ENCODE measurements at regions not wholly inside any gene's neighbourhood (a gene's known extent, or its start where the extent isn't known, plus 50 kb on each side); places are given as distances from the start of the nearest gene placed in this dataset.

- Mint-ChIP-seq H3K27me3 (peaks cover 41% of the 10 kb centered on the region), H3K27ac (no peak overlapping the region), H3K9me3 (peaks cover 2 to 29% (median 11%) of the 10 kb centered on the region in 7 donors), H3K4me1 (no peaks in the 10 kb centered on the region), H3K4me3 (no peak overlapping the region), H3K36me3 (no peaks in the 10 kb centered on the region)
- ATAC-seq (ENCODE audit: low read depth in 2 of 2) (no peak), DNase-seq (no peak)
- Histone ChIP-seq H3K27me3 (ENCODE audit: control insufficient read depth, insufficient read depth, low read length) (peaks cover 6% of the 10 kb centered on the region), H3K27ac (ENCODE audit: insufficient read depth, low read length, poor library complexity, severe bottlenecking) (no peak overlapping the region), H3K4me1 (ENCODE audit: control insufficient read depth, insufficient read depth, low read length, poor library complexity, severe bottlenecking) (no peaks in the 10 kb centered on the region), H3K4me3 (ENCODE audit: low read depth, low read length) (no peak overlapping the region), H3K9me3 (ENCODE audit: control insufficient read depth in 2 of 2, low read length in 2 of 2) (peaks cover 16 to 20% of the 10 kb centered on the region in 2 experiments), H3K36me3 (ENCODE audit: control insufficient read depth, insufficient read depth, low read length) (no peaks in the 10 kb centered on the region)
Measured at GRCh38 chr14:76686646-76687045, 74.6 kb upstream of the VASH1 start.

- peaks cover 6% of the 10 kb centered on the region for H3K27me3 ChIP-seq (ENCODE audit: control insufficient read depth, insufficient read depth, low read length)
- DNase-seq (no peak), ATAC-seq (ENCODE audit: low read depth in 2 of 2) (no peak)
- H3K27ac Mint-ChIP-seq = no peak overlapping the region
- no peaks in the 10 kb centered on the region for H3K36me3 ChIP-seq (ENCODE audit: control insufficient read depth, insufficient read depth, low read length)
- H3K27me3 Mint-ChIP-seq = peaks cover 35% of the 10 kb centered on the region
- peaks cover 2 to 24% (median 6%) of the 10 kb centered on the region in 7 donors for H3K9me3 Mint-ChIP-seq
- no peak overlapping the region for H3K27ac ChIP-seq (ENCODE audit: insufficient read depth, low read length, poor library complexity, severe bottlenecking)
- H3K4me1 ChIP-seq (ENCODE audit: control insufficient read depth, insufficient read depth, low read length, poor library complexity, severe bottlenecking) = no peaks in the 10 kb centered on the region
- H3K4me3 Mint-ChIP-seq = no peak overlapping the region
- H3K9me3 ChIP-seq (ENCODE audit: control insufficient read depth in 2 of 2, low read length in 2 of 2) = peaks cover 10% of the 10 kb centered on the region in 2 experiments
- H3K4me1 Mint-ChIP-seq = no peaks in the 10 kb centered on the region
- H3K36me3 Mint-ChIP-seq = no peaks in the 10 kb centered on the region
- H3K4me3 ChIP-seq (ENCODE audit: low read depth, low read length) = no peak overlapping the region
Measured at GRCh38 chr14:76687611-76688382, 73.5 kb upstream of the VASH1 start.

- no peaks in the 10 kb centered on the region for H3K36me3 Mint-ChIP-seq
- no peaks in the 10 kb centered on the region for H3K4me1 Mint-ChIP-seq
- Histone ChIP-seq H3K4me3 (ENCODE audit: low read depth, low read length) (no peak overlapping the region), H3K36me3 (ENCODE audit: control insufficient read depth, insufficient read depth, low read length) (no peaks in the 10 kb centered on the region), H3K9me3 (ENCODE audit: control insufficient read depth in 2 of 2, low read length in 2 of 2) (peaks cover 5 to 8% of the 10 kb centered on the region in 2 experiments), H3K27me3 (ENCODE audit: control insufficient read depth, insufficient read depth, low read length) (peaks cover 6% of the 10 kb centered on the region), H3K27ac (ENCODE audit: insufficient read depth, low read length, poor library complexity, severe bottlenecking) (no peak overlapping the region), H3K4me1 (ENCODE audit: control insufficient read depth, insufficient read depth, low read length, poor library complexity, severe bottlenecking) (no peaks in the 10 kb centered on the region)
- H3K27me3 Mint-ChIP-seq = peaks cover 31% of the 10 kb centered on the region
- ATAC-seq (ENCODE audit: low read depth in 2 of 2) (no peak), DNase-seq (no peak)
- H3K27ac Mint-ChIP-seq = no peak overlapping the region
- no peak overlapping the region for H3K4me3 Mint-ChIP-seq
- peaks cover 2 to 19% (median 5%) of the 10 kb centered on the region in 7 donors for H3K9me3 Mint-ChIP-seq
Measured at GRCh38 chr14:76688383-76688671, 72.9 kb upstream of the VASH1 start.

- H3K27ac ChIP-seq (ENCODE audit: insufficient read depth, low read length, poor library complexity, severe bottlenecking) = no peak overlapping the region
- no peaks in the 10 kb centered on the region for H3K4me1 Mint-ChIP-seq
- no peaks in the 10 kb centered on the region for H3K4me1 ChIP-seq (ENCODE audit: control insufficient read depth, insufficient read depth, low read length, poor library complexity, severe bottlenecking)
- ATAC-seq (ENCODE audit: low read depth in 2 of 2) (no peak), DNase-seq (no peak)
- peaks cover 6% of the 10 kb centered on the region for H3K27me3 ChIP-seq (ENCODE audit: control insufficient read depth, insufficient read depth, low read length)
- H3K4me3 ChIP-seq (ENCODE audit: low read depth, low read length) = no peak overlapping the region
- H3K27me3 Mint-ChIP-seq = peaks cover 18% of the 10 kb centered on the region
- H3K9me3 Mint-ChIP-seq = peaks cover 0 to 15% (median 5%) of the 10 kb centered on the region in 7 donors
- H3K27ac Mint-ChIP-seq = no peak overlapping the region
- no peak overlapping the region for H3K4me3 Mint-ChIP-seq
- no peaks in the 10 kb centered on the region for H3K36me3 Mint-ChIP-seq
- H3K36me3 ChIP-seq (ENCODE audit: control insufficient read depth, insufficient read depth, low read length) = no peaks in the 10 kb centered on the region
- peaks cover 4 to 8% of the 10 kb centered on the region in 2 experiments for H3K9me3 ChIP-seq (ENCODE audit: control insufficient read depth in 2 of 2, low read length in 2 of 2)
Measured at GRCh38 chr14:76690502-76691105, 70.7 kb upstream of the VASH1 start.

- Mint-ChIP-seq H3K27me3 (peaks cover 6% of the 10 kb centered on the region), H3K36me3 (no peaks in the 10 kb centered on the region)
- no peak for DNase-seq
Measured at GRCh38 chr14:76694106-76694505, 67.2 kb upstream of the VASH1 start.

GRCh38 chr14:76695263-76695920 lies 65.9 kb upstream of the VASH1 start:
- H3K36me3 ChIP-seq (ENCODE audit: control insufficient read depth, insufficient read depth, low read length) = no peaks in the 10 kb centered on the region
- Mint-ChIP-seq H3K36me3 (no peaks in the 10 kb centered on the region), H3K9me3 (peaks cover 0 to 3% (median 0%) of the 10 kb centered on the region in 7 donors), H3K27me3 (no peaks in the 10 kb centered on the region), H3K4me3 (peak overlapping the region in 1 of 4 donors; percentile 22), H3K4me1 (no peaks in the 10 kb centered on the region), H3K27ac (no peak overlapping the region)
- ATAC-seq (ENCODE audit: low read depth in 2 of 2) (no peak), DNase-seq (no peak)
- no peak overlapping the region for H3K27ac ChIP-seq (ENCODE audit: insufficient read depth, low read length, poor library complexity, severe bottlenecking)
- no peaks in the 10 kb centered on the region for H3K27me3 ChIP-seq (ENCODE audit: control insufficient read depth, insufficient read depth, low read length)
- no peaks in the 10 kb centered on the region for H3K9me3 ChIP-seq (ENCODE audit: control insufficient read depth in 2 of 2, low read length in 2 of 2)
- H3K4me3 ChIP-seq (ENCODE audit: low read depth, low read length) = no peak overlapping the region
- no peaks in the 10 kb centered on the region for H3K4me1 ChIP-seq (ENCODE audit: control insufficient read depth, insufficient read depth, low read length, poor library complexity, severe bottlenecking)

More at GRCh38 chr14:76694106-76694505, 67.2 kb upstream of the VASH1 start:
- Histone ChIP-seq H3K4me1 (ENCODE audit: control insufficient read depth, insufficient read depth, low read length, poor library complexity, severe bottlenecking) (no peaks in the 10 kb centered on the region), H3K27me3 (ENCODE audit: control insufficient read depth, insufficient read depth, low read length) (no peaks in the 10 kb centered on the region), H3K36me3 (ENCODE audit: control insufficient read depth, insufficient read depth, low read length) (no peaks in the 10 kb centered on the region), H3K9me3 (ENCODE audit: control insufficient read depth in 2 of 2, low read length in 2 of 2) (no peaks in the 10 kb centered on the region), H3K27ac (ENCODE audit: insufficient read depth, low read length, poor library complexity, severe bottlenecking) (no peak overlapping the region), H3K4me3 (ENCODE audit: low read depth, low read length) (no peak overlapping the region)
- Mint-ChIP-seq H3K4me3 (no peak overlapping the region), H3K9me3 (peaks cover 0 to 3% (median 0%) of the 10 kb centered on the region in 7 donors), H3K27ac (no peak overlapping the region), H3K4me1 (no peaks in the 10 kb centered on the region)
- no peak for ATAC-seq (ENCODE audit: low read depth in 2 of 2)

GRCh38 chr14:76696361-76696760 lies 64.9 kb upstream of the VASH1 start:
- DNase-seq (no peak), ATAC-seq (ENCODE audit: low read depth in 2 of 2) (no peak)
- Mint-ChIP-seq H3K9me3 (peaks cover 0 to 3% (median 0%) of the 10 kb centered on the region in 7 donors), H3K27me3 (no peaks in the 10 kb centered on the region), H3K4me3 (no peak overlapping the region), H3K27ac (no peak overlapping the region), H3K36me3 (no peaks in the 10 kb centered on the region), H3K4me1 (no peaks in the 10 kb centered on the region)
- Histone ChIP-seq H3K27me3 (ENCODE audit: control insufficient read depth, insufficient read depth, low read length) (peaks cover 3% of the 10 kb centered on the region), H3K4me3 (ENCODE audit: low read depth, low read length) (no peak overlapping the region), H3K4me1 (ENCODE audit: control insufficient read depth, insufficient read depth, low read length, poor library complexity, severe bottlenecking) (no peaks in the 10 kb centered on the region), H3K36me3 (ENCODE audit: control insufficient read depth, insufficient read depth, low read length) (no peaks in the 10 kb centered on the region), H3K27ac (ENCODE audit: insufficient read depth, low read length, poor library complexity, severe bottlenecking) (no peak overlapping the region), H3K9me3 (ENCODE audit: control insufficient read depth in 2 of 2, low read length in 2 of 2) (no peaks in the 10 kb centered on the region)

All from CD4-positive, CD25-positive, alpha-beta regulatory T cell (primary cell).